Tibial nerve (tissue), 4 donors: ENCODE measurements at regions not wholly inside any gene's neighbourhood (a gene's known extent, or its start where the extent isn't known, plus 50 kb on each side); places are given as distances from the start of the nearest gene placed in this dataset.

Source experiments
- DNase-seq, 2 donors: peaks; one replicate each; pipeline ENCODE4 v3.0.0-alpha.2; 2019; ENCODE audit warnings: low spot score in 2 of 2
- H3K27ac ChIP-seq, 4 donors: fragments of 200-600 bp; sonication (generic) in 3 of 4; one replicate each; pipeline ENCODE4 v1.5.1; 2017 to 2019; ENCODE audit warnings: mild to moderate bottlenecking in 1 of 4
- H3K27me3 ChIP-seq, 2 donors: fragments of 200-600 bp; sonication (generic) in 1 of 2; one replicate each; pipeline versions ENCODE4 v1.5.1 to v1.6.0; 2017 to 2019
- H3K36me3 ChIP-seq, 3 donors: fragments of 200-600 bp; sonication (generic); one replicate each; pipeline ENCODE4 v1.5.1; 2018 to 2019
- H3K4me1 ChIP-seq, 4 donors: fragments of 200-600 bp; sonication (generic) in 3 of 4; one replicate each; pipeline ENCODE4 v1.5.1; 2017 to 2019
- H3K4me3 ChIP-seq, 4 donors: fragments of 200-600 bp; sonication (generic) in 3 of 4; one replicate each; pipeline ENCODE4 v1.5.1; 2017 to 2019; ENCODE audit warnings: mild to moderate bottlenecking in 1 of 4, moderate library complexity in 1 of 4
- H3K9me3 ChIP-seq, 4 donors: fragments of 200-600 bp; sonication (generic) in 3 of 4; one replicate each; pipeline ENCODE4 v1.5.1; 2017 to 2019
- CTCF ChIP-seq, 5 experiments: fragments of 200-600 bp in 3 of 5; fragments of 450-650 bp in 2 of 5; sonication (generic) in 3 of 5; IDR thresholded peaks; one replicate each; pipeline ENCODE4 v1.5.1; 2016 to 2019; ENCODE audit warnings: antibody characterized with exemption in 5 of 5, mild to moderate bottlenecking in 3 of 5, moderate library complexity in 2 of 5
- EP300 ChIP-seq, 2 donors: sonication (generic); formaldehyde crosslinking; IDR thresholded peaks; one replicate each; pipeline ENCODE4 v1.6.1; 2017; ENCODE audit warnings: antibody characterized with exemption in 2 of 2, mild to moderate bottlenecking in 1 of 2
- POLR2A ChIP-seq, 2 donors: fragments of 450-650 bp; IDR thresholded peaks; one replicate each; pipeline ENCODE4 v1.6.1; 2017; ENCODE audit warnings: antibody characterized with exemption in 2 of 2, mild to moderate bottlenecking in 2 of 2, moderate library complexity in 2 of 2
- WGBS, 2 donors: methylation state at CpG; one replicate each; pipeline ENCODE4 v1.1.5; 2018; 5-methylcytosine and 5-hydroxymethylcytosine counted together

- 69% methylated on average over 6 of the region's 6 CpGs for WGBS, 2 donors
- DNase-seq: no peak
- Histone ChIP-seq H3K36me3 (no peaks in the 10 kb centered on the region), H3K27ac (no peak overlapping the region), H3K4me3 (no peak overlapping the region), H3K27me3 (no peaks in the 10 kb centered on the region), H3K9me3 (no peaks in the 10 kb centered on the region), H3K4me1 (peaks cover 0 to 12% (median 0%) of the 10 kb centered on the region in 4 donors)
- no peak for TF ChIP-seq POLR2A (IDR thresholded peaks at IDR 0.05)
- TF ChIP-seq EP300 (IDR thresholded peaks at IDR 0.05): no peak
- no peak for TF ChIP-seq CTCF (IDR thresholded peaks at IDR 0.05)
Measured at GRCh38 chr2:217283460-217283859, 423.6 kb upstream of the TNP1 start.

- DNase-seq: no peak
- no peaks in the 10 kb centered on the region for H3K36me3 ChIP-seq
- H3K9me3 ChIP-seq: no peaks in the 10 kb centered on the region
- peaks cover 0 to 12% (median 0%) of the 10 kb centered on the region in 4 donors for H3K4me1 ChIP-seq
- no peak overlapping the region for H3K4me3 ChIP-seq
- TF ChIP-seq CTCF (IDR thresholded peaks at IDR 0.05) (no peak), EP300 (IDR thresholded peaks at IDR 0.05) (no peak), POLR2A (IDR thresholded peaks at IDR 0.05) (no peak)
- WGBS, 2 donors: 89 to 93% methylated on average over 2 of the region's 2 CpGs
- no peak overlapping the region for H3K27ac ChIP-seq
- H3K27me3 ChIP-seq: no peaks in the 10 kb centered on the region
Measured at GRCh38 chr2:217282531-217282930, 422.7 kb upstream of the TNP1 start.

GRCh38 chr2:217279556-217279955, 419.7 kb upstream of the TNP1 start:
- Histone ChIP-seq H3K27me3 (no peaks in the 10 kb centered on the region), H3K9me3 (no peaks in the 10 kb centered on the region), H3K4me1 (peaks cover 0 to 16% (median 0%) of the 10 kb centered on the region in 4 donors), H3K36me3 (no peaks in the 10 kb centered on the region), H3K27ac (peak overlapping the region in 2 of 4 donors; percentile 19 to 27), H3K4me3 (no peak overlapping the region)
- no peak for DNase-seq
- TF ChIP-seq EP300 (IDR thresholded peaks at IDR 0.05) (peak in 1 of 2 donors; percentile 42), CTCF (IDR thresholded peaks at IDR 0.05) (no peak), POLR2A (IDR thresholded peaks at IDR 0.05) (no peak)

- Histone ChIP-seq H3K27me3 (no peaks in the 10 kb centered on the region), H3K27ac (peak overlapping the region in 2 of 4 donors; percentile 19 to 27), H3K36me3 (no peaks in the 10 kb centered on the region), H3K9me3 (no peaks in the 10 kb centered on the region), H3K4me3 (no peak overlapping the region), H3K4me1 (peaks cover 0 to 16% (median 0%) of the 10 kb centered on the region in 4 donors)
- TF ChIP-seq POLR2A (IDR thresholded peaks at IDR 0.05) (no peak), CTCF (IDR thresholded peaks at IDR 0.05) (no peak), EP300 (IDR thresholded peaks at IDR 0.05) (no peak)
- 79 to 89% methylated on average over 3 of the region's 3 CpGs for WGBS, 2 donors
- DNase-seq: no peak
Measured at GRCh38 chr2:217279140-217279539, 419.3 kb upstream of the TNP1 start.

GRCh38 chr2:217277646-217278398, 418.0 kb upstream of the TNP1 start:
- no peak for TF ChIP-seq POLR2A (IDR thresholded peaks at IDR 0.05)
- TF ChIP-seq EP300 (IDR thresholded peaks at IDR 0.05): no peak
- no peak for TF ChIP-seq CTCF (IDR thresholded peaks at IDR 0.05)
- H3K36me3 ChIP-seq: no peaks in the 10 kb centered on the region
- DNase-seq: no peak
- H3K27ac ChIP-seq: no peak overlapping the region
- H3K4me1 ChIP-seq: peaks cover 0 to 11% (median 0%) of the 10 kb centered on the region in 4 donors
- H3K4me3 ChIP-seq: no peak overlapping the region
- H3K9me3 ChIP-seq: no peaks in the 10 kb centered on the region
- H3K27me3 ChIP-seq: no peaks in the 10 kb centered on the region
- 53 to 65% methylated on average over 8 of the region's 8 CpGs for WGBS, 2 donors
